ENCODE measurements at regions not wholly inside any gene's neighbourhood (a gene's known extent, or its start where the extent isn't known, plus 50 kb on each side); places are given as distances from the start of the nearest gene placed in this dataset.

DNA sequence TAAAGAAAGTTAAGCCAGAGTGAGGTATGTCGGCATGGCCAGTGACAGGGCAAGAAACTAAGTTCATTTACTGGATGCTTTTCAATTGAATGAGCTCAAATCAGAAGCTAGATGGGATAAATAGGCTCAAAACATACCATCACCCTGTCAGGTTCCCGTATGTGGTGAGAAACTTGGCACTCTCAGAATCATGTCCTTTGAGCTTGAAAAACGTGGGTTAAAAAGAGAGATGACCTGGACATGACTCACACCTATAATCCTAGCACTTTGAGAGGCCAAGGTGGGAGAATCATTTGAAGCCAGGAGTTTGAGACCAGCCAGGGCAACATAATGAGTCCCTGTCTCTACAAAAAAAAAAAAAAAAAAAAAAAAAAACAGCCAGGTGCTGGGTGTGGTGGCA, 121.7 kb upstream of the RGMB start:
- no peak for TF ChIP-seq CTCF (IDR thresholded peaks at IDR 0.05; ENCODE audit: low read depth, low read length, missing input control)
- TF ChIP-seq HNF4G (IDR thresholded peaks at IDR 0.05), result no peak
- TF ChIP-seq RAD21 (IDR thresholded peaks at IDR 0.05), result no peak

All from liver (tissue), 3 donors.